ENCODE measurements at regions not wholly inside any gene's neighbourhood (a gene's known extent, or its start where the extent isn't known, plus 50 kb on each side); places are given as distances from the start of the nearest gene placed in this dataset.

- TF ChIP-seq, protein P1, sequence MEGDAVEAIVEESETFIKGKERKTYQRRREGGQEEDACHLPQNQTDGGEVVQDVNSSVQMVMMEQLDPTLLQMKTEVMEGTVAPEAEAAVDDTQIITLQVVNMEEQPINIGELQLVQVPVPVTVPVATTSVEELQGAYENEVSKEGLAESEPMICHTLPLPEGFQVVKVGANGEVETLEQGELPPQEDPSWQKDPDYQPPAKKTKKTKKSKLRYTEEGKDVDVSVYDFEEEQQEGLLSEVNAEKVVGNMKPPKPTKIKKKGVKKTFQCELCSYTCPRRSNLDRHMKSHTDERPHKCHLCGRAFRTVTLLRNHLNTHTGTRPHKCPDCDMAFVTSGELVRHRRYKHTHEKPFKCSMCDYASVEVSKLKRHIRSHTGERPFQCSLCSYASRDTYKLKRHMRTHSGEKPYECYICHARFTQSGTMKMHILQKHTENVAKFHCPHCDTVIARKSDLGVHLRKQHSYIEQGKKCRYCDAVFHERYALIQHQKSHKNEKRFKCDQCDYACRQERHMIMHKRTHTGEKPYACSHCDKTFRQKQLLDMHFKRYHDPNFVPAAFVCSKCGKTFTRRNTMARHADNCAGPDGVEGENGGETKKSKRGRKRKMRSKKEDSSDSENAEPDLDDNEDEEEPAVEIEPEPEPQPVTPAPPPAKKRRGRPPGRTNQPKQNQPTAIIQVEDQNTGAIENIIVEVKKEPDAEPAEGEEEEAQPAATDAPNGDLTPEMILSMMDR (conservative IDR thresholded peaks at IDR 0.05; ENCODE audit: low read length): no peak
- no peak for TF ChIP-seq EZH2phosphoT487 (IDR thresholded peaks at IDR 0.05; ENCODE audit: borderline replicate concordance)
These were observed 122.2 kb upstream of the PRSS58 start for GRCh38 chr7:142380069-142380468.

Measured in Loucy (cell line).